GM13977 (cell line): ENCODE measurements at regions not wholly inside any gene's neighbourhood (a gene's known extent, or its start where the extent isn't known, plus 50 kb on each side); places are given as distances from the start of the nearest gene placed in this dataset.

Experiments
- DNase-seq: peaks from one replicate; pipeline ENCODE4 v3.0.0; 2012; ENCODE audit warnings: low spot score
- CTCF ChIP-seq: IDR thresholded peaks from 2 replicates; pipeline ENCODE4 v1.5.1; 2012; ENCODE audit warnings: mild to moderate bottlenecking, control low read depth; ENCODE audit not compliant: insufficient read depth; ENCODE audit errors: extremely low read depth, missing control alignments
- in situ Hi-C: fragments of 300-500 bp; cut with MboI; formaldehyde crosslinking; loops from one replicate; pipeline ENCODE4 v1.12.0; 2022; ENCODE audit warnings: low sequenced_read_pairs, low pct_unique_long_range_greater_than_20kb, mixed read lengths, inconsistent platforms; ENCODE audit not compliant: unreplicated experiment

DNA sequence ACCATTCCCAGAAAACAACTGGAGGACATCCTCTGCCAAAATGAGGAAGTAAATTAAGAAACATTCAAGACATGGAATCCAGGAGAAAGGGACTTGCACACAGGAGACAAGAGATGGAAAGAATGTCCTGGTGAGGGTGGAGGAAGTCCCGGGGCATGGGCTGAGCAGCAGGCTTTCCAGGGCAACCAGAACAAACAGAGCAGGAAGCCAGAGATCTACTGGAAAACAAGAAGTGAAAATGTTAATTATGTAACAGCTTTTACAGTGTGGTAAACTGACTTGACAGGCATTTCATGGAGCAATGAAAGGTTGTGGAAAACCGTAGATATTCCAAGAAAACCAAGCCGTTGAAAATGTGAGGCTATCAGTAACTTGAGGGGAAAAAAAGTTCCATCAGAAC, 55.2 kb upstream of the ZNF746 start:
- in situ Hi-C loops: no loop called here
- TF ChIP-seq CTCF: no peak
- no peak for DNase-seq
